ENCODE measurements at regions not wholly inside any gene's neighbourhood (a gene's known extent, or its start where the extent isn't known, plus 50 kb on each side); places are given as distances from the start of the nearest gene placed in this dataset.
"Not testable (repeated sequence)": the region's sequence is repeated elsewhere in the genome, so short reads cannot be mapped to it uniquely, and the experiment has no call there.

DNA sequence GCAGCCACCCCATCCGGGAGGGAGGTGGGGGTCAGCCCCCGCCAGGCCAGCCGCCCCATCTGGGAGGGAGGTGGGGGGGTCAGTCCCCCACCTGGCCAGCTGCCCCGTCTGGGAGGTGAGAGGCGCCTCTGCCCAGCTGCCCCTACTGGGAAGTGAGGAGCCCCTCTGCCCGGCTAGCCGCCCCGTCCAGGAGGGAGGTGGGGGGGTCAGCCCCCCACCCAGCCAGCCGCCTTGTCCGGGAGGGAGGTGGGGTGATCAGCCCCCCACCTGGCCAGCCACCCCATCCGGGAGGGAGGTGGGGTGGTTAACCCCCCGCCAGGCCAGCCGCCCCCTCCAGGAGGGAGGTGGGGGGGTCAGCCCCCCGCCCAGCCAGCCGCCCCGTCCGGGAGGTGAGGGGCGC lies 852.4 kb upstream of the DEFB115 start:
- DNase-seq: not testable (repeated sequence)

DNA sequence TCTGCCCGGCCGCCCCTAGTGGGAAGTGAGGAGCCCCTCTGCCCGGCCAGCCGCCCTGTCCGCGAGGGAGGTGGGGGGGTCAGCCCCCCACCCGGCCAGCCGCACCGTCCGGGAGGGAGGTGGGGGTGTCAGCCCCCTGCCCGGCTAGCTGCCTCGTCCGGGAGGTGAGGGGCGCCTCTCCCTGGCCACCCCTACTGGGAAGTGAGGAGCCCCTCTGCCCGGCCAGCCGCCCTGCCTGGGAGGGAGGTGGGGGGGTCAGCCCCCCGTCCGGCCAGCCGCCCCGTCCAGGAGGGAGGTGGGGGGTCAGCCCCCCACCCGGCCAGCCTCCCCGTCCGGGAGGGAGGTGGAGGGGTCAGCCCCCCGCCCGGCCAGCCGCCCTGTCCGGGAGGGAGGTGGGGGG lies 851.9 kb upstream of the DEFB115 start:
- DNase-seq: not testable (repeated sequence)

GRCh38 chr20:30406370-30406769 lies 851.1 kb upstream of the DEFB115 start:
- DNase-seq: not testable (repeated sequence)

- no peak for DNase-seq
Observed at GRCh38 chr20:30412972-30413371, 844.5 kb upstream of the DEFB115 start.

DNA sequence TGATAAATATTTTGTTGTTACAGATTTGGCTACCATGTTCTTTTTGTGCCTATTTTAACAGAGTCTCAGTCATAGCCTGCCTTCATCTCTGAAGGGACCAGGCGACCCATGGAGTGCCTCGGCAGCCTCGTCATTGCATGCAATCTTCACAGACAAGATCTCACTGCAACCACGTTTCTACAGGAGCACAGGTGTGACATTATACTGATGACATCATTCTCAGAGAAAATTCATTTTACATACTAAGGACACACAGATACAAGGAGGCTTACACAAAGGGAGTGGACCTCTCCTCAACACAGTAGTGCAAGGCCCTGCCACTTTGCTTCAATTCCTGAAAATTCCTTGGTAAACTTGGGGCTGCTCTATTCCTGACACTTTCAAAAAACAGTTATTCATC lies 840.1 kb upstream of the DEFB115 start:
- not testable (repeated sequence) for DNase-seq

GRCh38 chr20:30418378-30418777 lies 839.1 kb upstream of the DEFB115 start:
- not testable (repeated sequence) for DNase-seq

- DNase-seq: no peak
Observed at GRCh38 chr20:30419466-30419865, 838.0 kb upstream of the DEFB115 start.

DNA sequence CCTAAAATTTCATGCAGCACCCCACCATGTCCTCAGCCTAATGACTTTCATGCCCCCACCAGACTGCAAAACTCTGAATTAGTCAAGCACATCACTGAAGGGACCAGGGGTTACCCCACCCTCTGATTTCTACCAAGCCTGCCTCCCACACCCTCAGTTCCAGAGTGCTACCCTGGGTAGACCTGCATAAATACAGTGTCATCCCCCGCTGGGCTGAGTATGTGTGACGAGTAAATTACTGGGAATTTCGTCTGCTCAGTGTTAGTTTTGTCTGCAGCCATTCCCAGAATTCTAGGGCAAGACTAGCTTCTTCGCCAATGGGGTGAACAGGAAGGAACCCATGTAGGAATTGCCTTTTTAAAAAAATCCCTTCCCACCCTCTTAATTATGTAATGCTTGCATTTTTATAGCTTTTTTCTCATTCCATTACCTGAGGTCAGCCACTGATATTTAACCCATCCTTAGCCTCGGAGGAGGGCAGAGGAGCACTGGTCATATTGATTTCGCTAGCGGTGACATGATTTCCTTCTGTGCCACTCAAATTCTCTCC lies 837.5 kb upstream of the DEFB115 start:
- DNase-seq: not testable (repeated sequence)

Data from femur (tissue), 1 donor.